ENCODE measurements at regions not wholly inside any gene's neighbourhood (a gene's known extent, or its start where the extent isn't known, plus 50 kb on each side); places are given as distances from the start of the nearest gene placed in this dataset.
"Not testable (repeated sequence)": the region's sequence is repeated elsewhere in the genome, so short reads cannot be mapped to it uniquely, and the experiment has no call there.

DNA sequence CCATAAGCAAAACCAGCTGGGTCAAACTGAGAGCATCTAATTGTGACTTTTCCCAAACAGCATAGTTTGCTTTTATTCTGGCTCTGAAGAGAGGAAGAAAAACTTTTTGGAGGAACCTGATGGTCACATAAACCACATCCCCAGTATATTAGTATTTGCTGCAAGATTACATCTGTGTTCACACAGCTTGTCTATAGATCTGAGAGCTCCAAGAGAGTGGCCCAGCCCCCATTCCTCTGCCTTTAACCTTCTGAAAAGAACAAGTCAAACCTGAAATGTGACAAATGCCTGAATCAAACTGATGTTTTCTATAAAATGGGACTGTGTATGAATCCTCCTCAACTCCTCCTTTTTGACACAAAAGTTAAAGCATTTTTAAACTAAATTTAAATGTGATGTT lies 435.2 kb downstream of the ZNF479 start:
- H3K27me3 ChIP-seq (ENCODE audit: insufficient read depth, low read length); H3K9ac ChIP-seq (ENCODE audit: low read length); H4K20me1 ChIP-seq (ENCODE audit: insufficient read depth, low read length); H3K9me3 ChIP-seq (ENCODE audit: low read length); H3K4me3 ChIP-seq (ENCODE audit: low read depth, low read length, poor library complexity, severe bottlenecking); H3K36me3 ChIP-seq (ENCODE audit: insufficient read depth, low read length); H3K9me2 ChIP-seq (ENCODE audit: low read depth, low read length); H3K4me1 ChIP-seq (ENCODE audit: insufficient read depth, low read length, severe bottlenecking); H3F3A ChIP-seq (ENCODE audit: insufficient read depth, low read length); H3K4me2 ChIP-seq (ENCODE audit: low read length); H3K27ac ChIP-seq (ENCODE audit: low read depth, low read length, poor library complexity, severe bottlenecking); H2AFZ ChIP-seq (ENCODE audit: low read length); H3K79me2 ChIP-seq (ENCODE audit: insufficient read depth, low read length): not testable (repeated sequence)

DNA sequence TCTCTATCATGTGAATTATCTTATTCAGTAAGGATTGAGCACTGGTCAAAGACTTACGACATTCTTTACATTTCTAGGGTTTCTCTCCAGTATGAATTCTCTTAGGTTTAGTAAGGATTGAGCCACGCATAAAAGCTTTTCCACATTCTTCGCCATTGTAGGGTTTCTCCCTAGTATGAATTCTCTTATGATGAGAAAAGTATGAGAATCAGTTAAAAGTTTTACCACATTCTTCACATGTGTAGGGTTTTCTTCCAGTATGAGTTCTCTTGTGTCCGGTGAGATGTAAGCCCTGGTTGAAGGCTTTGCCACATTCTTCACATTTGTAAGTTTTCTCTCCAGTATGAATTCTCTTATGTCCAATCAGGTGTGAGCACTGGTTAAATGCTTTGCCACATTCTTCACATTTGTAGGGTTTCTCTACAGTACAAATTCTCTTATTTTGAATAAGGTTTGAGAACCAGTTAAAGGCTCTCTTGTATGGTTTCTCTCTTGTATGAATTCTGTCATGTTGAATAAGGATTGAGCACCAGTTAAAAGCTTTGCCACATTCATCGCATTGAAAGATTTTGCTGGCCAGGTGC lies 445.9 kb downstream of the ZNF479 start:
- no peaks in the 10 kb centered on the region for H3K36me3 ChIP-seq (ENCODE audit: insufficient read depth, low read length)
- H3K9me2 ChIP-seq (ENCODE audit: low read depth, low read length): no peaks in the 10 kb centered on the region
- H2AFZ ChIP-seq (ENCODE audit: low read length): no peak overlapping the region
- no peak overlapping the region for H3K4me2 ChIP-seq (ENCODE audit: low read length)
- no peak overlapping the region for H3K27ac ChIP-seq (ENCODE audit: low read depth, low read length, poor library complexity, severe bottlenecking)
- no peaks in the 10 kb centered on the region for H3F3A ChIP-seq (ENCODE audit: insufficient read depth, low read length)
- H3K4me1 ChIP-seq (ENCODE audit: insufficient read depth, low read length, severe bottlenecking): no peaks in the 10 kb centered on the region
- H3K9me3 ChIP-seq (ENCODE audit: low read length): peaks cover 43% of the 10 kb centered on the region
- no peak overlapping the region for H3K4me3 ChIP-seq (ENCODE audit: low read depth, low read length, poor library complexity, severe bottlenecking)
- TF ChIP-seq, protein P1, sequence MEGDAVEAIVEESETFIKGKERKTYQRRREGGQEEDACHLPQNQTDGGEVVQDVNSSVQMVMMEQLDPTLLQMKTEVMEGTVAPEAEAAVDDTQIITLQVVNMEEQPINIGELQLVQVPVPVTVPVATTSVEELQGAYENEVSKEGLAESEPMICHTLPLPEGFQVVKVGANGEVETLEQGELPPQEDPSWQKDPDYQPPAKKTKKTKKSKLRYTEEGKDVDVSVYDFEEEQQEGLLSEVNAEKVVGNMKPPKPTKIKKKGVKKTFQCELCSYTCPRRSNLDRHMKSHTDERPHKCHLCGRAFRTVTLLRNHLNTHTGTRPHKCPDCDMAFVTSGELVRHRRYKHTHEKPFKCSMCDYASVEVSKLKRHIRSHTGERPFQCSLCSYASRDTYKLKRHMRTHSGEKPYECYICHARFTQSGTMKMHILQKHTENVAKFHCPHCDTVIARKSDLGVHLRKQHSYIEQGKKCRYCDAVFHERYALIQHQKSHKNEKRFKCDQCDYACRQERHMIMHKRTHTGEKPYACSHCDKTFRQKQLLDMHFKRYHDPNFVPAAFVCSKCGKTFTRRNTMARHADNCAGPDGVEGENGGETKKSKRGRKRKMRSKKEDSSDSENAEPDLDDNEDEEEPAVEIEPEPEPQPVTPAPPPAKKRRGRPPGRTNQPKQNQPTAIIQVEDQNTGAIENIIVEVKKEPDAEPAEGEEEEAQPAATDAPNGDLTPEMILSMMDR (IDR thresholded peaks at IDR 0.05; ENCODE audit: low read length): no peak
- TF ChIP-seq EZH2 (IDR thresholded peaks at IDR 0.05; ENCODE audit: borderline replicate concordance, low read length): no peak
- no peaks in the 10 kb centered on the region for H3K79me2 ChIP-seq (ENCODE audit: insufficient read depth, low read length)
- no peaks in the 10 kb centered on the region for H4K20me1 ChIP-seq (ENCODE audit: insufficient read depth, low read length)
- H3K27me3 ChIP-seq (ENCODE audit: insufficient read depth, low read length): no peaks in the 10 kb centered on the region
- no peak overlapping the region for H3K9ac ChIP-seq (ENCODE audit: low read length)

DNA sequence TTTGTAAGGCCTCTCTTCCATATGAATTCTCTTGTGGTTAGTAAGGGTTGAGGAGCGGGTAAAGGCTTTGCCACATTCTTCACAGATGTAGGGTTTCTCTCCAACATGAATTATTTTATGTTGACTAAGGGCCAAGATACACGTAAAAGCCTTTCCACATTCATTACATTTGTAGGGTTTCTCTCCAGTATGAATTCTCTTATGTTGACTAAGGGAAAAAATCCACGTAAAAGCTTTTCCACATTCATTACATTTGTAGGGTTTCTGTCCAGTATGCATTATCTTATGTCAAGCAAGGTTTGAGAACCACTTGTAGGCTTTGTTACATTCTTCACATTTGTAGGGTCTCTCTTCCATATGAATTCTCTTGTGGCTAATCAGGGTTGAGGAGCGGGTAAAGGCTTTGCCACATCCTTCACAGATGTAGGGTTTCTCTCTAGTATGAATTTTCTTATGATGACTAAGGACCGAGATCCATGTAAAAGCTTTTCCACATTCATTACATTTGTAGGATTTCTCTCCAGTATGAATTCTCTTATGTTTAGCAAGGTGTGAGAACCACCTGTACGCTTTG lies 493.0 kb downstream of the ZNF479 start:
- TF ChIP-seq EZH2 (IDR thresholded peaks at IDR 0.05; ENCODE audit: borderline replicate concordance, low read length): no peak
- TF ChIP-seq, protein P1 (IDR thresholded peaks at IDR 0.05; ENCODE audit: low read length): no peak
- no peak overlapping the region for H2AFZ ChIP-seq (ENCODE audit: low read length)
- H4K20me1 ChIP-seq (ENCODE audit: insufficient read depth, low read length): no peaks in the 10 kb centered on the region
- H3K79me2 ChIP-seq (ENCODE audit: insufficient read depth, low read length): no peaks in the 10 kb centered on the region
- no peaks in the 10 kb centered on the region for H3K9me2 ChIP-seq (ENCODE audit: low read depth, low read length)
- no peaks in the 10 kb centered on the region for H3K4me1 ChIP-seq (ENCODE audit: insufficient read depth, low read length, severe bottlenecking)
- no peak overlapping the region for H3K4me3 ChIP-seq (ENCODE audit: low read depth, low read length, poor library complexity, severe bottlenecking)
- H3K9me3 ChIP-seq (ENCODE audit: low read length): peaks cover 57% of the 10 kb centered on the region
- no peaks in the 10 kb centered on the region for H3K27me3 ChIP-seq (ENCODE audit: insufficient read depth, low read length)
- no peaks in the 10 kb centered on the region for H3F3A ChIP-seq (ENCODE audit: insufficient read depth, low read length)
- no peak overlapping the region for H3K9ac ChIP-seq (ENCODE audit: low read length)
- no peaks in the 10 kb centered on the region for H3K36me3 ChIP-seq (ENCODE audit: insufficient read depth, low read length)
- no peak overlapping the region for H3K4me2 ChIP-seq (ENCODE audit: low read length)
- H3K27ac ChIP-seq (ENCODE audit: low read depth, low read length, poor library complexity, severe bottlenecking): no peak overlapping the region

DNA sequence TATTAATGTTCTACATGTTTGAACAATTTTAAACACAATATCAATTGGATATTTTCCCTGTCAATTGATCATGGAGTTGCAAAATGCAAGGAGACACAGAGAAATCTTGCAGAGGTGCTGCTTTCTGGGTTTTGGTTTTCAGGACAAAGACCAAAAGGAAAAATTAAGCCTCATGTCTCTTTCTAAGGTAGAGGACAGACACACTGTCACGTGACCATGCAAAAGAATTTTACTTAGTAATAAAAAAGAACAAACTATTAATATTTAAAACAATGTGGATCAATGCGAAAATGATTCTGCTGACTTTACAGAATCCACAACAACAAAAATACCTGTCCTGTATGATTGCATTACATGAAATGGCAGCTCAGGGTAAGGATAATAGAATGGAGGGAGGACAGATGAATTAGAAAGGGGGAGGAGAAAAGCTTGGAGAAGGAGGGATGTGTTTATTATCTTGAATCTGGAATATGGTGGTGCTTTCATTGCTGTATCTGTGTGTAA lies 493.7 kb upstream of the NUPR2 start:
- Histone ChIP-seq H4K20me1 (ENCODE audit: insufficient read depth, low read length) (no peaks in the 10 kb centered on the region), H3K9ac (ENCODE audit: low read length) (no peak overlapping the region), H3K27ac (ENCODE audit: low read depth, low read length, poor library complexity, severe bottlenecking) (no peak overlapping the region), H3F3A (ENCODE audit: insufficient read depth, low read length) (no peaks in the 10 kb centered on the region), H3K9me3 (ENCODE audit: low read length) (no peaks in the 10 kb centered on the region), H3K79me2 (ENCODE audit: insufficient read depth, low read length) (no peaks in the 10 kb centered on the region), H3K4me2 (ENCODE audit: low read length) (no peak overlapping the region), H2AFZ (ENCODE audit: low read length) (no peak overlapping the region), H3K9me2 (ENCODE audit: low read depth, low read length) (no peaks in the 10 kb centered on the region), H3K4me1 (ENCODE audit: insufficient read depth, low read length, severe bottlenecking) (no peaks in the 10 kb centered on the region), H3K27me3 (ENCODE audit: insufficient read depth, low read length) (no peaks in the 10 kb centered on the region), H3K4me3 (ENCODE audit: low read depth, low read length, poor library complexity, severe bottlenecking) (no peak overlapping the region), H3K36me3 (ENCODE audit: insufficient read depth, low read length) (no peaks in the 10 kb centered on the region)
- TF ChIP-seq, protein P1 (IDR thresholded peaks at IDR 0.05; ENCODE audit: low read length): no peak
- no peak for TF ChIP-seq EZH2 (IDR thresholded peaks at IDR 0.05; ENCODE audit: borderline replicate concordance, low read length)

Measured in OCI-LY1 (cell line).